Endodermal cell (in vitro differentiated cells): ENCODE measurements at regions not wholly inside any gene's neighbourhood (a gene's known extent, or its start where the extent isn't known, plus 50 kb on each side); places are given as distances from the start of the nearest gene placed in this dataset.

Source experiments
- DNase-seq: peaks from one replicate; pipeline ENCODE4 v3.0.0-alpha.2; 2017
- H3K27ac ChIP-seq: 2 replicates; pipeline ENCODE4 v1.5.1; 2013; ENCODE audit warnings: mild to moderate bottlenecking, low read depth, low read length, moderate library complexity
- H3K27me3 ChIP-seq: 2 replicates; pipeline ENCODE4 v1.6.1; 2013; ENCODE audit warnings: mild to moderate bottlenecking, low read length, moderate library complexity; ENCODE audit not compliant: insufficient read depth, control insufficient read depth, poor library complexity, severe bottlenecking
- H3K36me3 ChIP-seq: 2 replicates; pipeline ENCODE4 v1.7.0; 2013; ENCODE audit warnings: mild to moderate bottlenecking, low read length, moderate library complexity; ENCODE audit not compliant: control insufficient read depth, insufficient read depth
- H3K4me1 ChIP-seq: one replicate; pipeline ENCODE4 v1.7.0; 2013; ENCODE audit warnings: low read length; ENCODE audit not compliant: control insufficient read depth, insufficient read depth
- H3K4me3 ChIP-seq: 2 replicates; pipeline ENCODE4 v1.5.1; 2013; ENCODE audit warnings: mild to moderate bottlenecking, low read length, moderate library complexity
- H3K9ac ChIP-seq: 2 replicates; pipeline ENCODE4 v1.6.1; 2013; ENCODE audit warnings: mild to moderate bottlenecking, low read length, moderate library complexity; ENCODE audit not compliant: poor library complexity, severe bottlenecking; ENCODE audit errors: extremely low read depth
- H3K9me3 ChIP-seq: 2 replicates; pipeline ENCODE4 v1.6.1; 2013; ENCODE audit warnings: mild to moderate bottlenecking, low read length, moderate library complexity; ENCODE audit not compliant: control insufficient read depth
- H3K27ac Mint-ChIP-seq: 2 replicates; pipeline ENCODE4 v1.8.0; 2020; ENCODE audit warnings: mixed read lengths
- H3K27me3 Mint-ChIP-seq: 2 replicates; pipeline ENCODE4 v1.8.0; 2021; ENCODE audit warnings: mild to moderate bottlenecking, mixed read lengths; ENCODE audit not compliant: insufficient read depth
- H3K36me3 Mint-ChIP-seq: 2 replicates; pipeline ENCODE4 v1.8.0; 2020; ENCODE audit warnings: low read depth, mixed read lengths
- H3K4me1 Mint-ChIP-seq: 2 replicates; pipeline ENCODE4 v1.8.0; 2020; ENCODE audit warnings: mixed read lengths
- H3K4me3 Mint-ChIP-seq: 2 replicates; pipeline ENCODE4 v1.8.0; 2020; ENCODE audit warnings: mild to moderate bottlenecking, moderate library complexity, mixed read lengths
- H3K9me3 Mint-ChIP-seq: 2 replicates; pipeline ENCODE4 v1.8.0; 2020; ENCODE audit warnings: mild to moderate bottlenecking, mixed read lengths
- CTCF ChIP-seq: fragments of 200-600 bp; sonication (generic); conservative IDR thresholded peaks from 2 replicates; pipeline ENCODE4 v1.5.0; 2021; ENCODE audit warnings: antibody characterized with exemption, mild to moderate bottlenecking
- WGBS, 2 experiments: methylation state at CpG; one replicate each; pipeline versions ENCODE4 v1.1.5 to v1.1.7; 2013; ENCODE audit warnings: missing lambda C conversion rate in 2 of 2, mixed read lengths in 1 of 2; ENCODE audit not compliant: insufficient coverage in 1 of 2, insufficient read length in 1 of 2; 5-methylcytosine and 5-hydroxymethylcytosine counted together

- Histone ChIP-seq H3K9me3 (no peaks in the 10 kb centered on the region), H3K27me3 (no peaks in the 10 kb centered on the region), H3K36me3 (no peaks in the 10 kb centered on the region), H3K9ac (no peak overlapping the region), H3K27ac (no peak overlapping the region), H3K4me3 (no peak overlapping the region), H3K4me1 (no peaks in the 10 kb centered on the region)
- no peak for DNase-seq
- H3K9me3 Mint-ChIP-seq = no peaks in the 10 kb centered on the region
- H3K4me1 Mint-ChIP-seq = peaks cover 13% of the 10 kb centered on the region
- no peak for TF ChIP-seq CTCF
- H3K4me3 Mint-ChIP-seq = no peak overlapping the region
- 90 to 93% methylated on average over 12 of the region's 12 CpGs for WGBS, 2 experiments
- H3K27me3 Mint-ChIP-seq = no peaks in the 10 kb centered on the region
- no peaks in the 10 kb centered on the region for H3K36me3 Mint-ChIP-seq
- no peak overlapping the region for H3K27ac Mint-ChIP-seq
Observed at GRCh38 chr15:50830477-50831354, 65.2 kb upstream of the SPPL2A start.

- no peak for TF ChIP-seq CTCF
- WGBS, 2 experiments = 20 to 77% methylated on average over 1 to 4 of the region's 4 CpGs
- H3K27ac Mint-ChIP-seq = peak overlapping the region; percentile 14
Observed at GRCh38 chr15:50828610-50829206, 63.2 kb upstream of the SPPL2A start.

GRCh38 chr15:50825946-50826345 lies 60.4 kb upstream of the SPPL2A start:
- 92 to 100% methylated on average over 1 of the region's 1 CpG for WGBS, 2 experiments
- no peaks in the 10 kb centered on the region for H3K27me3 ChIP-seq
- no peak for TF ChIP-seq CTCF
- Mint-ChIP-seq H3K9me3 (no peaks in the 10 kb centered on the region), H3K4me3 (no peak overlapping the region), H3K4me1 (peaks cover 20% of the 10 kb centered on the region), H3K27ac (no peak overlapping the region), H3K27me3 (no peaks in the 10 kb centered on the region), H3K36me3 (no peaks in the 10 kb centered on the region)
- no peak for DNase-seq
- H3K27ac ChIP-seq = no peak overlapping the region
- H3K36me3 ChIP-seq = no peaks in the 10 kb centered on the region
- no peak overlapping the region for H3K4me3 ChIP-seq
- H3K4me1 ChIP-seq = no peaks in the 10 kb centered on the region
- no peak overlapping the region for H3K9ac ChIP-seq
- H3K9me3 ChIP-seq = no peaks in the 10 kb centered on the region

More at GRCh38 chr15:50828610-50829206, 63.2 kb upstream of the SPPL2A start:
- Mint-ChIP-seq H3K4me1 (peaks cover 18% of the 10 kb centered on the region), H3K4me3 (no peak overlapping the region), H3K36me3 (no peaks in the 10 kb centered on the region), H3K27me3 (no peaks in the 10 kb centered on the region), H3K9me3 (no peaks in the 10 kb centered on the region)
- H3K9ac ChIP-seq = no peak overlapping the region
- no peak overlapping the region for H3K4me3 ChIP-seq
- H3K27ac ChIP-seq = peak overlapping the region; percentile 41
- no peaks in the 10 kb centered on the region for H3K4me1 ChIP-seq
- no peaks in the 10 kb centered on the region for H3K36me3 ChIP-seq
- peak; percentile 53 for DNase-seq
- H3K9me3 ChIP-seq = no peaks in the 10 kb centered on the region
- no peaks in the 10 kb centered on the region for H3K27me3 ChIP-seq
